Neutrophil (primary cell): ENCODE measurements at regions not wholly inside any gene's neighbourhood (a gene's known extent, or its start where the extent isn't known, plus 50 kb on each side); places are given as distances from the start of the nearest gene placed in this dataset.

Experiments used
- H3K27ac ChIP-seq: fragments of 200-600 bp; sonication (generic); 2 replicates; pipeline ENCODE4 v1.5.1; 2016; ENCODE audit warnings: mild to moderate bottlenecking, moderate library complexity
- H3K27me3 ChIP-seq: fragments of 200-600 bp; sonication (generic); 2 replicates; pipeline ENCODE4 v1.6.0; 2016; ENCODE audit warnings: mild to moderate bottlenecking
- H3K36me3 ChIP-seq: fragments of 200-600 bp; sonication (generic); 2 replicates; pipeline ENCODE4 v1.5.1; 2017
- H3K4me1 ChIP-seq, 2 experiments: fragments of 200-600 bp in 1 of 2; sonication (generic) in 1 of 2; 1 replicate in 1 of 2; 2 replicates in 1 of 2; pipeline versions ENCODE4 v1.5.1 to v1.6.1; 2013 to 2016; ENCODE audit warnings: low read depth in 1 of 2, low read length in 1 of 2, mild to moderate bottlenecking in 1 of 2, moderate library complexity in 1 of 2; ENCODE audit not compliant: control insufficient read depth in 1 of 2, insufficient read depth in 1 of 2
- H3K4me3 ChIP-seq, 2 experiments: fragments of 200-600 bp in 1 of 2; sonication (generic) in 1 of 2; 1 replicate in 1 of 2; 2 replicates in 1 of 2; pipeline ENCODE4 v1.5.1; 2013 to 2016; ENCODE audit warnings: low read depth in 1 of 2, low read length in 1 of 2, mild to moderate bottlenecking in 1 of 2, moderate library complexity in 1 of 2
- H3K9me3 ChIP-seq: fragments of 200-600 bp; sonication (generic); 2 replicates; pipeline ENCODE4 v1.5.1; 2016
- CTCF ChIP-seq: fragments of 200-600 bp; sonication (generic); IDR thresholded peaks from 2 replicates; pipeline ENCODE4 v1.5.1; 2016; ENCODE audit warnings: antibody characterized with exemption

- no peaks in the 10 kb centered on the region for H3K36me3 ChIP-seq
- no peaks in the 10 kb centered on the region for H3K4me1 ChIP-seq
- no peak overlapping the region for H3K4me3 ChIP-seq
- TF ChIP-seq CTCF: no peak
- H3K9me3 ChIP-seq: no peaks in the 10 kb centered on the region
- H3K27ac ChIP-seq: no peak overlapping the region
- no peaks in the 10 kb centered on the region for H3K27me3 ChIP-seq
Measured at GRCh38 chr10:131786756-131787605, 113.8 kb upstream of the PPP2R2D start.

GRCh38 chr10:131787961-131788360 lies 112.8 kb upstream of the PPP2R2D start:
- Histone ChIP-seq H3K9me3 (no peaks in the 10 kb centered on the region), H3K4me1 (no peaks in the 10 kb centered on the region), H3K27me3 (no peaks in the 10 kb centered on the region), H3K27ac (no peak overlapping the region), H3K36me3 (no peaks in the 10 kb centered on the region), H3K4me3 (no peak overlapping the region)
- no peak for TF ChIP-seq CTCF

- Histone ChIP-seq H3K4me1 (no peaks in the 10 kb centered on the region), H3K27me3 (no peaks in the 10 kb centered on the region), H3K36me3 (no peaks in the 10 kb centered on the region), H3K27ac (no peak overlapping the region), H3K4me3 (no peak overlapping the region), H3K9me3 (no peaks in the 10 kb centered on the region)
- no peak for TF ChIP-seq CTCF
Measured at GRCh38 chr10:131788386-131788785, 112.4 kb upstream of the PPP2R2D start.

- no peaks in the 10 kb centered on the region for H3K9me3 ChIP-seq
- H3K4me3 ChIP-seq: no peak overlapping the region
- H3K27ac ChIP-seq: no peak overlapping the region
- no peaks in the 10 kb centered on the region for H3K27me3 ChIP-seq
- no peaks in the 10 kb centered on the region for H3K4me1 ChIP-seq
- TF ChIP-seq CTCF: no peak
- no peaks in the 10 kb centered on the region for H3K36me3 ChIP-seq
Measured at GRCh38 chr10:131789516-131789915, 111.3 kb upstream of the PPP2R2D start.

- Histone ChIP-seq H3K27me3 (no peaks in the 10 kb centered on the region), H3K4me1 (no peaks in the 10 kb centered on the region), H3K4me3 (no peak overlapping the region), H3K9me3 (no peaks in the 10 kb centered on the region), H3K27ac (no peak overlapping the region), H3K36me3 (no peaks in the 10 kb centered on the region)
- no peak for TF ChIP-seq CTCF
Measured at GRCh38 chr10:131790021-131790420, 110.8 kb upstream of the PPP2R2D start.
